ENCODE measurements at regions not wholly inside any gene's neighbourhood (a gene's known extent, or its start where the extent isn't known, plus 50 kb on each side); places are given as distances from the start of the nearest gene placed in this dataset.
A peak's percentile ranks its signal among the peaks of the same experiment; 100 is the strongest.

- intact Hi-C loops (cut with DNase I), result no loop called here
- no peaks in the 10 kb centered on the region for H3K36me3 ChIP-seq
- ATAC-seq (no peak), DNase-seq (no peak)
- no peaks in the 10 kb centered on the region for H3K4me1 ChIP-seq
- H3K27me3 ChIP-seq, result no peaks in the 10 kb centered on the region
- no peak overlapping the region for H3K27ac ChIP-seq
- TF ChIP-seq CTCF (IDR thresholded peaks at IDR 0.05), result no peak
- no peaks in the 10 kb centered on the region for H3K9me3 ChIP-seq
- H3K4me3 ChIP-seq, result no peak overlapping the region
Measured at GRCh38 chrX:13153796-13154195, 109.4 kb upstream of the FAM9C start.

- H3K4me1 ChIP-seq, result no peaks in the 10 kb centered on the region
- no peaks in the 10 kb centered on the region for H3K9me3 ChIP-seq
- DNase-seq (no peak), ATAC-seq (no peak)
- no peaks in the 10 kb centered on the region for H3K36me3 ChIP-seq
- H3K4me3 ChIP-seq, result no peak overlapping the region
- TF ChIP-seq CTCF (IDR thresholded peaks at IDR 0.05), result no peak
- intact Hi-C loops (cut with DNase I), result no loop called here
- peak overlapping the region; percentile 47 for H3K27ac ChIP-seq
- no peaks in the 10 kb centered on the region for H3K27me3 ChIP-seq
Measured at GRCh38 chrX:13152518-13153185, 108.2 kb upstream of the FAM9C start.

- intact Hi-C loops (cut with DNase I), result no loop called here
- ATAC-seq (peak; percentile 34), DNase-seq (no peak)
Measured at GRCh38 chrX:13151828-13152517, 107.6 kb upstream of the FAM9C start.

GRCh38 chrX:13149702-13150350, 105.4 kb upstream of the FAM9C start:
- no peak for ATAC-seq
- Histone ChIP-seq H3K27ac (no peak overlapping the region), H3K4me1 (no peaks in the 10 kb centered on the region), H3K9me3 (no peaks in the 10 kb centered on the region), H3K27me3 (no peaks in the 10 kb centered on the region), H3K36me3 (no peaks in the 10 kb centered on the region), H3K4me3 (no peak overlapping the region)
- DNase-seq, result no peak
- TF ChIP-seq CTCF (IDR thresholded peaks at IDR 0.05), result no peak
- intact Hi-C loops (cut with DNase I), result no loop called here

More at GRCh38 chrX:13151828-13152517, 107.6 kb upstream of the FAM9C start:
- H3K27me3 ChIP-seq, result no peaks in the 10 kb centered on the region
- H3K9me3 ChIP-seq, result no peaks in the 10 kb centered on the region
- no peaks in the 10 kb centered on the region for H3K36me3 ChIP-seq
- no peaks in the 10 kb centered on the region for H3K4me1 ChIP-seq
- peak overlapping the region; percentile 47 for H3K27ac ChIP-seq
- H3K4me3 ChIP-seq, result no peak overlapping the region
- TF ChIP-seq CTCF (IDR thresholded peaks at IDR 0.05), result no peak

- H3K4me1 ChIP-seq, result no peaks in the 10 kb centered on the region
- TF ChIP-seq CTCF (IDR thresholded peaks at IDR 0.05), result no peak
- ATAC-seq (no peak), DNase-seq (no peak)
- H3K9me3 ChIP-seq, result no peaks in the 10 kb centered on the region
- no peak overlapping the region for H3K4me3 ChIP-seq
- no peaks in the 10 kb centered on the region for H3K27me3 ChIP-seq
- intact Hi-C loops (cut with DNase I), result no loop called here
- no peak overlapping the region for H3K27ac ChIP-seq
- H3K36me3 ChIP-seq, result no peaks in the 10 kb centered on the region
Measured at GRCh38 chrX:13147733-13148132, 103.3 kb upstream of the FAM9C start.
